ENCODE measurements at regions not wholly inside any gene's neighbourhood (a gene's known extent, or its start where the extent isn't known, plus 50 kb on each side); places are given as distances from the start of the nearest gene placed in this dataset.

GRCh38 chr5:74067748-74068541 is 441.9 kb downstream of the ARHGEF28 start:
- peak; percentile 33; the same call in 1 of the 2 replicates for TF ChIP-seq NFIC (IDR thresholded peaks at IDR 0.05)
- no peak for TF ChIP-seq CEBPB (IDR thresholded peaks at IDR 0.05)
- no peak for TF ChIP-seq USF1 (IDR thresholded peaks at IDR 0.05)
- no peak for TF ChIP-seq CREB1 (IDR thresholded peaks at IDR 0.05; ENCODE audit: low read depth)
- no peak for TF ChIP-seq TAF1 (IDR thresholded peaks at IDR 0.05; ENCODE audit: low read depth)
- TF ChIP-seq TCF12 (IDR thresholded peaks at IDR 0.05; ENCODE audit: low read depth), result no peak
- TF ChIP-seq REST (IDR thresholded peaks at IDR 0.05; ENCODE audit: low read depth), result no peak
- no peak for TF ChIP-seq RAD21 (IDR thresholded peaks at IDR 0.05; ENCODE audit: low read depth)
- peak; percentile 50; the same call in 1 of the 2 replicates for TF ChIP-seq EP300 (IDR thresholded peaks at IDR 0.05; ENCODE audit: borderline replicate concordance)
- no peak for TF ChIP-seq YY1 (IDR thresholded peaks at IDR 0.05; ENCODE audit: low read depth)
- TF ChIP-seq MAX (IDR thresholded peaks at IDR 0.05), result no peak
- TF ChIP-seq FOXM1 (IDR thresholded peaks at IDR 0.05; ENCODE audit: borderline replicate concordance, low read depth), result no peak
- no peak for TF ChIP-seq ZBTB7A (IDR thresholded peaks at IDR 0.05; ENCODE audit: low read depth)
- TF ChIP-seq EGR1 (IDR thresholded peaks at IDR 0.05), result no peak
